ENCODE measurements at regions not wholly inside any gene's neighbourhood (a gene's known extent, or its start where the extent isn't known, plus 50 kb on each side); places are given as distances from the start of the nearest gene placed in this dataset.
"Not testable (repeated sequence)": the region's sequence is repeated elsewhere in the genome, so short reads cannot be mapped to it uniquely, and the experiment has no call there.

GRCh38 chr9:42419652-42420051 lies 236.2 kb downstream of the SPATA31A6 start:
- TF ChIP-seq CTCF (conservative IDR thresholded peaks at IDR 0.05; ENCODE audit: low read length); EZH2phosphoT487 (IDR thresholded peaks at IDR 0.05; ENCODE audit: borderline replicate concordance): not testable (repeated sequence)

Measured in Loucy (cell line).